ENCODE measurements at regions not wholly inside any gene's neighbourhood (a gene's known extent, or its start where the extent isn't known, plus 50 kb on each side); places are given as distances from the start of the nearest gene placed in this dataset.

DNA sequence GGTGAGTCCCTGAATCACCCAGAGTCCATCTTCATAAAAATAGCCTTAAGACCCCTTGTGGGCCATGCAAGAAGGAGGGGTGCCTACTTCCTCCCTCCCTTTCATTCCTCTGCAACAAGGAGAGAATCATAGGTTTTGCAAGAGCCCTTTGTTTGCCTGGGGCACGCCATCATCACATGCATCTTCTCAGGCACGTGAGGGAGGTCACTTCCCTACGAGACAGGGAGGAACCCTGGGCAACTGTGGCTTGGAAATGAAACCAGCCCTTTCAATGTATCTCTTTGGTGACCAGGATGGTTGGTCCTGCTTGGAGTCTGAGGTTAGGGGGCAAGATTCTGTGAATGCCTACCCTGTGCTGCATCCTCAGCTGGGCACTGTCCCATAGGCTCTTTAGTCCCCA, 194.8 kb downstream of the MAFB start:
- TF ChIP-seq, protein P1, sequence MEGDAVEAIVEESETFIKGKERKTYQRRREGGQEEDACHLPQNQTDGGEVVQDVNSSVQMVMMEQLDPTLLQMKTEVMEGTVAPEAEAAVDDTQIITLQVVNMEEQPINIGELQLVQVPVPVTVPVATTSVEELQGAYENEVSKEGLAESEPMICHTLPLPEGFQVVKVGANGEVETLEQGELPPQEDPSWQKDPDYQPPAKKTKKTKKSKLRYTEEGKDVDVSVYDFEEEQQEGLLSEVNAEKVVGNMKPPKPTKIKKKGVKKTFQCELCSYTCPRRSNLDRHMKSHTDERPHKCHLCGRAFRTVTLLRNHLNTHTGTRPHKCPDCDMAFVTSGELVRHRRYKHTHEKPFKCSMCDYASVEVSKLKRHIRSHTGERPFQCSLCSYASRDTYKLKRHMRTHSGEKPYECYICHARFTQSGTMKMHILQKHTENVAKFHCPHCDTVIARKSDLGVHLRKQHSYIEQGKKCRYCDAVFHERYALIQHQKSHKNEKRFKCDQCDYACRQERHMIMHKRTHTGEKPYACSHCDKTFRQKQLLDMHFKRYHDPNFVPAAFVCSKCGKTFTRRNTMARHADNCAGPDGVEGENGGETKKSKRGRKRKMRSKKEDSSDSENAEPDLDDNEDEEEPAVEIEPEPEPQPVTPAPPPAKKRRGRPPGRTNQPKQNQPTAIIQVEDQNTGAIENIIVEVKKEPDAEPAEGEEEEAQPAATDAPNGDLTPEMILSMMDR (conservative IDR thresholded peaks at IDR 0.05; ENCODE audit: low read depth, low read length) = no peak
- no peak for TF ChIP-seq EZH2 (IDR thresholded peaks at IDR 0.05; ENCODE audit: low read length, unreplicated experiment)
